K562 (cell line): ENCODE measurements at regions not wholly inside any gene's neighbourhood (a gene's known extent, or its start where the extent isn't known, plus 50 kb on each side); places are given as distances from the start of the nearest gene placed in this dataset.

Experiments
- CGGBP1 ChIP-seq: fragments of 250-450 bp; sonication (Bioruptor Pico); IDR thresholded peaks from 2 replicates; pipeline ENCODE4 v1.9.0; 2021; ENCODE audit warnings: mild to moderate bottlenecking
- CTCF ChIP-seq, 3 experiments: IDR thresholded peaks in 2 of 3; conservative IDR thresholded peaks in 1 of 3; 2 replicates each; pipeline ENCODE4 v1.5.1; 2011 to 2012; ENCODE audit warnings: low read length in 3 of 3, mild to moderate bottlenecking in 3 of 3, control low read depth in 2 of 3, improper control_type of control experiment in 1 of 3, inconsistent platforms in 1 of 3, low read depth in 1 of 3, mixed read lengths in 1 of 3, moderate library complexity in 1 of 3; ENCODE audit not compliant: insufficient read depth in 2 of 3
- HMGN3 ChIP-seq: IDR thresholded peaks from 2 replicates; pipeline ENCODE4 v1.6.1; 2011; ENCODE audit warnings: borderline replicate concordance, low read depth, mild to moderate bottlenecking, mixed read lengths, low read length; ENCODE audit not compliant: insufficient read length; ENCODE audit errors: extremely low read depth
- HNRNPK ChIP-seq: fragments of 200-400 bp; formaldehyde crosslinking; IDR thresholded peaks from one replicate; pipeline ENCODE4 v1.6.1; 2018; ENCODE audit warnings: mild to moderate bottlenecking, low read depth, low read length; ENCODE audit not compliant: poor library complexity, severe bottlenecking
- MAFK ChIP-seq: IDR thresholded peaks from 2 replicates; pipeline ENCODE4 v1.6.1; 2011; ENCODE audit warnings: low read length, improper control_type of control experiment
- MAX ChIP-seq: sonication (generic); formaldehyde crosslinking; IDR thresholded peaks from 2 replicates; pipeline ENCODE4 v1.9.0; 2022; ENCODE audit warnings: mild to moderate bottlenecking, missing genetic modification reagents
- RAD21 ChIP-seq, 2 experiments: fragments of 250-450 bp in 1 of 2; fragments of 450-650 bp in 1 of 2; sonication (Bioruptor Pico) in 1 of 2; formaldehyde crosslinking in 1 of 2; IDR thresholded peaks in 1 of 2; conservative IDR thresholded peaks in 1 of 2; 2 replicates each; pipeline versions ENCODE4 v1.4.0 to v1.8.0; 2020 to 2022; ENCODE audit warnings: mild to moderate bottlenecking in 2 of 2, moderate library complexity in 1 of 2
- RBM39 ChIP-seq: fragments of 200-400 bp; formaldehyde crosslinking; optimal IDR thresholded peaks from 2 replicates; pipeline ENCODE3; 2018; ENCODE audit warnings: low read depth, low read length
- TAF1 ChIP-seq: IDR thresholded peaks from 2 replicates; pipeline ENCODE4 v1.6.1; 2011; ENCODE audit warnings: mild to moderate bottlenecking, low read length, moderate library complexity; ENCODE audit not compliant: insufficient read depth, control insufficient read depth, severe bottlenecking; ENCODE audit errors: extremely low read depth
- TBP ChIP-seq: optimal IDR thresholded peaks from 2 replicates; pipeline ENCODE3; 2011; ENCODE audit warnings: low read depth, low read length, improper control_type of control experiment

DNA sequence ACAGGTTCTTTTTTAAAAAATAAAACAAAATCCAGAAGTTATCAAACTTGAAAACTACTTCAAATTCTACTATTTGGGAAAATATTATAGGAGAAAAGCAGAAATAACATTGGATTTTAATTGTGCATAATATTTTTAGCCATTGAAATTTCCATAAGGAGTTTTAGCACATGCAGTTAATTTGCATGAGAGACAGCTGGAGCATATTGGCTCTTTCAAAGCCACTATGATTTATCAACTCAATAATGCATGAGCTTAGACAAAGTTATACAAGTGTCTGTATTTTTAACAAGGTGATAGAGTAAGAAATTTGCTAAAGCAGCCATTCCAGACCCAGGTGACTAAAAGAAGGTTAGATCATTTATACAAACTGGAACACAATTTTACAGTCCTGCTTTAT lies 189.0 kb upstream of the TFAP2D start:
- TF ChIP-seq RAD21 (CRISPR knock-in tag; conservative IDR thresholded peaks at IDR 0.05 in 1 of 2, IDR thresholded peaks at IDR 0.05 in 1 of 2) (no peak), CTCF (IDR thresholded peaks at IDR 0.05 in 2 of 3, conservative IDR thresholded peaks at IDR 0.05 in 1 of 3; ENCODE audit: insufficient read depth in 2 of 3, low read depth in 1 of 3, low read length in 3 of 3) (no peak), MAX (CRISPR knock-in tag) (no peak), MAFK (no peak), HNRNPK (no peak), HMGN3 (no peak), TBP (no peak), TAF1 (no peak), CGGBP1 (CRISPR knock-in tag) (no peak), RBM39 (no peak)
